Upper lobe of left lung (tissue), 6 donors: ENCODE measurements at regions not wholly inside any gene's neighbourhood (a gene's known extent, or its start where the extent isn't known, plus 50 kb on each side); places are given as distances from the start of the nearest gene placed in this dataset.

Experiments used
- ATAC-seq, 2 donors: fragments of 200-7000 bp; cut with Tn5 transposase; one replicate each; pipeline ENCODE4 v1.9.1; 2022; ENCODE audit warnings: mild to moderate bottlenecking in 2 of 2, moderate library complexity in 2 of 2; ENCODE audit not compliant: low FRiP score in 2 of 2
- DNase-seq, 2 donors: peaks; one replicate each; pipeline ENCODE4 v3.0.0-alpha.2; 2019 to 2020
- H3K27ac ChIP-seq, 4 donors: fragments of 200-600 bp; sonication (generic); one replicate each; pipeline ENCODE4 v1.5.1; 2016 to 2019
- H3K27me3 ChIP-seq, 4 donors: fragments of 200-600 bp; sonication (generic); one replicate each; pipeline ENCODE4 v1.5.1; 2017 to 2019
- H3K36me3 ChIP-seq, 4 donors: fragments of 200-600 bp; sonication (generic); one replicate each; pipeline ENCODE4 v1.5.1; 2016 to 2019
- H3K4me1 ChIP-seq, 4 donors: fragments of 200-600 bp; sonication (generic); one replicate each; pipeline ENCODE4 v1.5.1; 2018 to 2019
- H3K4me3 ChIP-seq, 4 donors: fragments of 200-600 bp; sonication (generic); one replicate each; pipeline ENCODE4 v1.5.1; 2017 to 2019; ENCODE audit warnings: mild to moderate bottlenecking in 2 of 4, moderate library complexity in 1 of 4
- H3K9me3 ChIP-seq, 4 donors: fragments of 200-600 bp; sonication (generic); one replicate each; pipeline ENCODE4 v1.5.1; 2018 to 2019
- CTCF ChIP-seq, 6 experiments: fragments of 450-650 bp in 4 of 6; fragments of 200-600 bp in 2 of 6; sonication (generic) in 2 of 6; IDR thresholded peaks; one replicate each; pipeline ENCODE4 v1.5.1; 2016 to 2019; ENCODE audit warnings: antibody characterized with exemption in 6 of 6
- EP300 ChIP-seq, 4 donors: sonication (generic); formaldehyde crosslinking; IDR thresholded peaks; one replicate each; pipeline ENCODE4 v1.5.1; 2017; ENCODE audit warnings: antibody characterized with exemption in 4 of 4, control low read depth in 2 of 4
- POLR2A ChIP-seq, 4 donors: fragments of 450-650 bp; IDR thresholded peaks; one replicate each; pipeline ENCODE4 v1.5.1; 2016 to 2017; ENCODE audit warnings: antibody characterized with exemption in 4 of 4, mild to moderate bottlenecking in 2 of 4
- POLR2AphosphoS5 ChIP-seq, 2 donors: sonication (generic); formaldehyde crosslinking; IDR thresholded peaks; one replicate each; pipeline ENCODE4 v1.5.1; 2017; ENCODE audit warnings: antibody characterized with exemption in 2 of 2
- WGBS, 2 donors: methylation state at CpG; one replicate each; pipeline ENCODE4 v1.1.5; 2017 to 2018; 5-methylcytosine and 5-hydroxymethylcytosine counted together
- donor health status: DM: no; HTN: no; CAD: no; lungs with moderate emphysema.
- donor health status: DM: no; HTN: yes; CAD: no; lungs with severe emphysema.

GRCh38 chr9:20023210-20023905 is 234.5 kb upstream of the SLC24A2 start:
- TF ChIP-seq EP300 (IDR thresholded peaks at IDR 0.05) (no peak), CTCF (IDR thresholded peaks at IDR 0.05) (no peak), POLR2A (IDR thresholded peaks at IDR 0.05) (no peak), POLR2AphosphoS5 (IDR thresholded peaks at IDR 0.05) (no peak)
- 94 to 100% methylated on average over 1 of the region's 1 CpG for WGBS, 2 donors
- H3K27ac ChIP-seq: no peak overlapping the region
- H3K4me3 ChIP-seq: no peak overlapping the region
- H3K27me3 ChIP-seq: no peaks in the 10 kb centered on the region
- H3K36me3 ChIP-seq: no peaks in the 10 kb centered on the region
- no peaks in the 10 kb centered on the region for H3K4me1 ChIP-seq
- ATAC-seq (no peak), DNase-seq (no peak)
- H3K9me3 ChIP-seq: no peaks in the 10 kb centered on the region

- no peaks in the 10 kb centered on the region for H3K9me3 ChIP-seq
- no peak overlapping the region for H3K27ac ChIP-seq
- TF ChIP-seq POLR2A (IDR thresholded peaks at IDR 0.05) (no peak), POLR2AphosphoS5 (IDR thresholded peaks at IDR 0.05) (no peak)
- H3K4me1 ChIP-seq: no peaks in the 10 kb centered on the region
- no peaks in the 10 kb centered on the region for H3K27me3 ChIP-seq
- H3K36me3 ChIP-seq: no peaks in the 10 kb centered on the region
- 78 to 88% methylated on average over 2 of the region's 2 CpGs for WGBS, 2 donors
- no peak overlapping the region for H3K4me3 ChIP-seq
- DNase-seq: no peak
- no peak for ATAC-seq
Measured at GRCh38 chr9:20022410-20022809, 233.6 kb upstream of the SLC24A2 start.

- no peak overlapping the region for H3K27ac ChIP-seq
- DNase-seq (no peak), ATAC-seq (no peak)
- 72 to 78% methylated on average over 1 of the region's 1 CpG for WGBS, 2 donors
- no peaks in the 10 kb centered on the region for H3K4me1 ChIP-seq
- TF ChIP-seq POLR2A (IDR thresholded peaks at IDR 0.05) (no peak), POLR2AphosphoS5 (IDR thresholded peaks at IDR 0.05) (no peak), CTCF (IDR thresholded peaks at IDR 0.05) (no peak), EP300 (IDR thresholded peaks at IDR 0.05) (no peak)
- no peaks in the 10 kb centered on the region for H3K36me3 ChIP-seq
- peaks cover 0 to 2% (median 0%) of the 10 kb centered on the region in 4 donors for H3K9me3 ChIP-seq
- H3K4me3 ChIP-seq: no peak overlapping the region
- no peaks in the 10 kb centered on the region for H3K27me3 ChIP-seq
Measured at GRCh38 chr9:20016611-20017010, 227.8 kb upstream of the SLC24A2 start.

- 54 to 69% methylated on average over 2 of the region's 2 CpGs for WGBS, 2 donors
- H3K27ac ChIP-seq: no peak overlapping the region
- ATAC-seq (no peak), DNase-seq (no peak)
- H3K4me1 ChIP-seq: no peaks in the 10 kb centered on the region
- no peaks in the 10 kb centered on the region for H3K36me3 ChIP-seq
- TF ChIP-seq POLR2A (IDR thresholded peaks at IDR 0.05) (no peak), EP300 (IDR thresholded peaks at IDR 0.05) (no peak), POLR2AphosphoS5 (IDR thresholded peaks at IDR 0.05) (no peak), CTCF (IDR thresholded peaks at IDR 0.05) (no peak)
- H3K9me3 ChIP-seq: peaks cover 0 to 5% (median 0%) of the 10 kb centered on the region in 4 donors
- no peak overlapping the region for H3K4me3 ChIP-seq
- no peaks in the 10 kb centered on the region for H3K27me3 ChIP-seq
Measured at GRCh38 chr9:20015427-20015931, 226.6 kb upstream of the SLC24A2 start.

- ATAC-seq (no peak), DNase-seq (no peak)
- whole genome bisulfite sequencing, 2 donors: 78 to 88% methylated on average over 4 of the region's 4 CpGs
- peaks cover 0 to 5% (median 0%) of the 10 kb centered on the region in 4 donors for H3K9me3 ChIP-seq
- no peaks in the 10 kb centered on the region for H3K4me1 ChIP-seq
- TF ChIP-seq POLR2AphosphoS5 (IDR thresholded peaks at IDR 0.05) (no peak), EP300 (IDR thresholded peaks at IDR 0.05) (no peak), POLR2A (IDR thresholded peaks at IDR 0.05) (no peak), CTCF (IDR thresholded peaks at IDR 0.05) (no peak)
- no peak overlapping the region for H3K27ac ChIP-seq
- no peak overlapping the region for H3K4me3 ChIP-seq
- H3K36me3 ChIP-seq: no peaks in the 10 kb centered on the region
- no peaks in the 10 kb centered on the region for H3K27me3 ChIP-seq
Measured at GRCh38 chr9:20014168-20014567, 225.3 kb upstream of the SLC24A2 start.
